ENCODE measurements at regions not wholly inside any gene's neighbourhood (a gene's known extent, or its start where the extent isn't known, plus 50 kb on each side); places are given as distances from the start of the nearest gene placed in this dataset.
A peak's percentile ranks its signal among the peaks of the same experiment; 100 is the strongest.
"Not testable (repeated sequence)": the region's sequence is repeated elsewhere in the genome, so short reads cannot be mapped to it uniquely, and the experiment has no call there.

GRCh38 chr10:33781606-33782395 is 447.3 kb upstream of the NRP1 start:
- no peak for DNase-seq

- no peak for DNase-seq
These were observed 446.5 kb upstream of the NRP1 start for GRCh38 chr10:33780961-33781360.

- no peak for DNase-seq
These were observed 442.8 kb upstream of the NRP1 start for GRCh38 chr10:33777223-33777622.

GRCh38 chr10:33776419-33777070 is 442.1 kb upstream of the NRP1 start:
- no peak for DNase-seq

GRCh38 chr10:33774857-33775256 is 440.4 kb upstream of the NRP1 start:
- no peak for DNase-seq

GRCh38 chr10:33773886-33774480 is 439.5 kb upstream of the NRP1 start:
- no peak for DNase-seq

GRCh38 chr10:33773253-33773573 is 438.7 kb upstream of the NRP1 start:
- no peak for DNase-seq

- peak; percentile 86 to 88 for DNase-seq
These were observed 438.1 kb upstream of the NRP1 start for GRCh38 chr10:33772370-33773252.

- DNase-seq: not testable (repeated sequence)
These were observed 437.4 kb upstream of the NRP1 start for GRCh38 chr10:33771856-33772255.

- DNase-seq: no peak
These were observed 430.3 kb upstream of the NRP1 start for GRCh38 chr10:33764694-33765185.

- DNase-seq: no peak
These were observed 425.8 kb upstream of the NRP1 start for GRCh38 chr10:33760056-33760943.

- no peak for DNase-seq
These were observed 424.7 kb upstream of the NRP1 start for GRCh38 chr10:33759191-33759590.

GRCh38 chr10:33758299-33758698 is 423.8 kb upstream of the NRP1 start:
- DNase-seq: no peak

- DNase-seq: no peak
These were observed 419.6 kb upstream of the NRP1 start for GRCh38 chr10:33754052-33754451.

GRCh38 chr10:33753389-33753788 is 418.9 kb upstream of the NRP1 start:
- DNase-seq: no peak

- DNase-seq: no peak
These were observed 415.3 kb upstream of the NRP1 start for GRCh38 chr10:33749790-33750189.

GRCh38 chr10:33749067-33749735 is 414.7 kb upstream of the NRP1 start:
- DNase-seq: no peak

- DNase-seq: no peak
These were observed 412.4 kb upstream of the NRP1 start for GRCh38 chr10:33746836-33747268.

- DNase-seq: no peak
These were observed 411.7 kb upstream of the NRP1 start for GRCh38 chr10:33746186-33746585.

GRCh38 chr10:33743429-33743857 is 409.0 kb upstream of the NRP1 start:
- DNase-seq: no peak

GRCh38 chr10:33739031-33739430 is 404.6 kb upstream of the NRP1 start:
- DNase-seq: peak; percentile 70 to 74

Data from inflammatory macrophage (primary cell).